ENCODE measurements at regions not wholly inside any gene's neighbourhood (a gene's known extent, or its start where the extent isn't known, plus 50 kb on each side); places are given as distances from the start of the nearest gene placed in this dataset.
"Not testable (repeated sequence)": the region's sequence is repeated elsewhere in the genome, so short reads cannot be mapped to it uniquely, and the experiment has no call there.

- DNase-seq (ENCODE audit: low read depth, low spot score), result no peak
These were observed 103.6 kb upstream of the EDEM3 start for GRCh38 chr1:184858288-184858687.

GRCh38 chr1:184854496-184855140 lies 100.0 kb upstream of the EDEM3 start:
- peak; percentile 65 for DNase-seq (ENCODE audit: low read depth, low spot score)

- no peak for DNase-seq (ENCODE audit: low read depth, low spot score)
These were observed 99.4 kb upstream of the EDEM3 start for GRCh38 chr1:184854036-184854435.

- DNase-seq (ENCODE audit: low read depth, low spot score), result no peak
These were observed 97.4 kb upstream of the EDEM3 start for GRCh38 chr1:184851822-184852746.

GRCh38 chr1:184843732-184844495 lies 89.3 kb upstream of the EDEM3 start:
- no peak for DNase-seq (ENCODE audit: low read depth, low spot score)

GRCh38 chr1:184840596-184840995 lies 85.9 kb upstream of the EDEM3 start:
- DNase-seq (ENCODE audit: low read depth, low spot score), result no peak

GRCh38 chr1:184838504-184838951 lies 83.9 kb upstream of the EDEM3 start:
- DNase-seq (ENCODE audit: low read depth, low spot score), result no peak

- DNase-seq (ENCODE audit: low read depth, low spot score), result no peak
These were observed 82.6 kb upstream of the EDEM3 start for GRCh38 chr1:184836934-184837895.

- no peak for DNase-seq (ENCODE audit: low read depth, low spot score)
These were observed 81.5 kb upstream of the EDEM3 start for GRCh38 chr1:184836141-184836540.

GRCh38 chr1:184833994-184834393 lies 79.3 kb upstream of the EDEM3 start:
- DNase-seq (ENCODE audit: low read depth, low spot score), result not testable (repeated sequence)

- DNase-seq (ENCODE audit: low read depth, low spot score), result no peak
These were observed 77.9 kb upstream of the EDEM3 start for GRCh38 chr1:184832517-184832916.

- not testable (repeated sequence) for DNase-seq (ENCODE audit: low read depth, low spot score)
These were observed 74.8 kb upstream of the EDEM3 start for GRCh38 chr1:184829496-184829895.

GRCh38 chr1:184828369-184828717 lies 73.7 kb upstream of the EDEM3 start:
- no peak for DNase-seq (ENCODE audit: low read depth, low spot score)

- no peak for DNase-seq (ENCODE audit: low read depth, low spot score)
These were observed 73.1 kb upstream of the EDEM3 start for GRCh38 chr1:184827600-184828368.

- no peak for DNase-seq (ENCODE audit: low read depth, low spot score)
These were observed 71.3 kb upstream of the EDEM3 start for GRCh38 chr1:184826001-184826400.

GRCh38 chr1:184825571-184825970 lies 70.9 kb upstream of the EDEM3 start:
- DNase-seq (ENCODE audit: low read depth, low spot score), result no peak

- no peak for DNase-seq (ENCODE audit: low read depth, low spot score)
These were observed 70.1 kb upstream of the EDEM3 start for GRCh38 chr1:184824691-184825323.

GRCh38 chr1:184823080-184823479 lies 68.4 kb upstream of the EDEM3 start:
- no peak for DNase-seq (ENCODE audit: low read depth, low spot score)

- no peak for DNase-seq (ENCODE audit: low read depth, low spot score)
These were observed 67.6 kb upstream of the EDEM3 start for GRCh38 chr1:184822267-184822666.

GRCh38 chr1:184821658-184822057 lies 67.0 kb upstream of the EDEM3 start:
- no peak for DNase-seq (ENCODE audit: low read depth, low spot score)

All from pulmonary artery endothelial cell (primary cell).